ENCODE measurements at regions not wholly inside any gene's neighbourhood (a gene's known extent, or its start where the extent isn't known, plus 50 kb on each side); places are given as distances from the start of the nearest gene placed in this dataset.
"Not testable (repeated sequence)": the region's sequence is repeated elsewhere in the genome, so short reads cannot be mapped to it uniquely, and the experiment has no call there.

GRCh38 chr12:116377194-116377571, 99.7 kb upstream of the MED13L start:
- TF ChIP-seq, protein P1, sequence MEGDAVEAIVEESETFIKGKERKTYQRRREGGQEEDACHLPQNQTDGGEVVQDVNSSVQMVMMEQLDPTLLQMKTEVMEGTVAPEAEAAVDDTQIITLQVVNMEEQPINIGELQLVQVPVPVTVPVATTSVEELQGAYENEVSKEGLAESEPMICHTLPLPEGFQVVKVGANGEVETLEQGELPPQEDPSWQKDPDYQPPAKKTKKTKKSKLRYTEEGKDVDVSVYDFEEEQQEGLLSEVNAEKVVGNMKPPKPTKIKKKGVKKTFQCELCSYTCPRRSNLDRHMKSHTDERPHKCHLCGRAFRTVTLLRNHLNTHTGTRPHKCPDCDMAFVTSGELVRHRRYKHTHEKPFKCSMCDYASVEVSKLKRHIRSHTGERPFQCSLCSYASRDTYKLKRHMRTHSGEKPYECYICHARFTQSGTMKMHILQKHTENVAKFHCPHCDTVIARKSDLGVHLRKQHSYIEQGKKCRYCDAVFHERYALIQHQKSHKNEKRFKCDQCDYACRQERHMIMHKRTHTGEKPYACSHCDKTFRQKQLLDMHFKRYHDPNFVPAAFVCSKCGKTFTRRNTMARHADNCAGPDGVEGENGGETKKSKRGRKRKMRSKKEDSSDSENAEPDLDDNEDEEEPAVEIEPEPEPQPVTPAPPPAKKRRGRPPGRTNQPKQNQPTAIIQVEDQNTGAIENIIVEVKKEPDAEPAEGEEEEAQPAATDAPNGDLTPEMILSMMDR (IDR thresholded peaks at IDR 0.05) = not testable (repeated sequence)
- not testable (repeated sequence) for TF ChIP-seq TCF7L2 (IDR thresholded peaks at IDR 0.05; ENCODE audit: low read depth, low read length)

Measured in Panc1 (cell line).